ENCODE measurements at regions not wholly inside any gene's neighbourhood (a gene's known extent, or its start where the extent isn't known, plus 50 kb on each side); places are given as distances from the start of the nearest gene placed in this dataset.

DNA sequence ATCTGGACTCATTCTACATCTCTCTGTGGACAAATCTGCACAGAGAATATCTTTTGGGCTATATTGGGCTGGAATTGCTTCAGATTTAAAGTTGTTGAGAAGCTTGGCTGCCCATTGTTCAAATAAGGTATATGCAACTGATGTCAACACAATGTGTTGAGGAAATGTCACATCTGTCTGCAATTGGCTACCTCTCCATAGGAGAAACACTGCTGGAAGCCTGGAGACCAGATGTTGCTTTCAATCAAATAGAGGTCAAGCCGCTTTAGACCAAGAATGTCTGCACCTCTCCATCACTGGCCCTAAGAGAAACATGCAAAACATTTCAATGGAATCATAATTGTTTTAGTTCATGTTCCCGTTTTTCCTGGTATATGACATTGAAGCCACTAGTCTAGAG lies 720.2 kb downstream of the SLC4A3 start:
- no peak overlapping the region for H3K4me3 ChIP-seq
- intact Hi-C loops (cut with DNase I; ENCODE audit: low total_unique reads): no loop called here
- no peak for DNase-seq
- no peaks in the 10 kb centered on the region for H3K9me3 ChIP-seq
- H3K27ac ChIP-seq: no peak overlapping the region
- H3K27me3 ChIP-seq (replicated peaks in 1 of 7): no peaks in the 10 kb centered on the region
- TF ChIP-seq CTCF (IDR thresholded peaks at IDR 0.05 in 8 of 11, conservative IDR thresholded peaks at IDR 0.05 in 3 of 11) (no peak), POLR2AphosphoS5 (IDR thresholded peaks at IDR 0.05) (no peak), POLR2A (IDR thresholded peaks at IDR 0.05) (no peak)
- WGBS, 5 donors: 73 to 88% (median 76%) methylated on average over 2 of the region's 2 CpGs
- H3K4me1 ChIP-seq: no peaks in the 10 kb centered on the region
- no peaks in the 10 kb centered on the region for H3K36me3 ChIP-seq

DNA sequence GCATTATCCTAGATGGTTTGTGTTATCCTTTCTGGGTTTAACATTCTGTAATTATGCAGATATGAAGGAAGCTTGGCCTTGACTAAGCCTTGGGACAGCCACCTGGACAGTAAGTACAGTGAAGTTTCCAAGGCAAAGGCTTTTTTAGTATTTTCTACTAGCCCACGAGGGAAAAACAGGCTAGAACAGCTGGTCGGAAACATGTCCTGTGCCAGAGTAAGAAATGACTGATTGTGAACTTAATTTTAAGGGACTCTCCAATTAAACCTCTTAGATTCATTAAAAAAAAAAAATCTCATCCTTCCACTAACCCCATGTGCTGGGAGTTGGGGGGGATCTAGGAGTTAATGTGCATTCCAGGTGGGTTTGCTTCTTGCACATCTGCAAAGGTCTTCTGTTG lies 720.8 kb downstream of the SLC4A3 start:
- no peak for DNase-seq
- H3K9me3 ChIP-seq: no peaks in the 10 kb centered on the region
- TF ChIP-seq POLR2A (IDR thresholded peaks at IDR 0.05) (no peak), CTCF (IDR thresholded peaks at IDR 0.05 in 8 of 11, conservative IDR thresholded peaks at IDR 0.05 in 3 of 11) (no peak), POLR2AphosphoS5 (IDR thresholded peaks at IDR 0.05) (no peak)
- H3K4me1 ChIP-seq: no peaks in the 10 kb centered on the region
- no peaks in the 10 kb centered on the region for H3K27me3 ChIP-seq (replicated peaks in 1 of 7)
- intact Hi-C loops (cut with DNase I; ENCODE audit: low total_unique reads): no loop called here
- no peak overlapping the region for H3K4me3 ChIP-seq
- H3K27ac ChIP-seq: no peak overlapping the region
- no peaks in the 10 kb centered on the region for H3K36me3 ChIP-seq
- WGBS, 5 donors: 86 to 93% (median 90%) methylated on average over 2 of the region's 2 CpGs

GRCh38 chr2:220353897-220354296 lies 726.5 kb downstream of the SLC4A3 start:
- intact Hi-C loops (cut with DNase I; ENCODE audit: low total_unique reads): no loop called here
- DNase-seq: no peak
- Histone ChIP-seq H3K27ac (no peak overlapping the region), H3K4me1 (no peaks in the 10 kb centered on the region), H3K4me3 (no peak overlapping the region), H3K27me3 (replicated peaks in 1 of 7) (no peaks in the 10 kb centered on the region), H3K36me3 (no peaks in the 10 kb centered on the region), H3K9me3 (no peaks in the 10 kb centered on the region)
- TF ChIP-seq POLR2A (IDR thresholded peaks at IDR 0.05): no peak
- TF ChIP-seq POLR2AphosphoS5 (IDR thresholded peaks at IDR 0.05): no peak
- TF ChIP-seq CTCF (IDR thresholded peaks at IDR 0.05 in 8 of 11, conservative IDR thresholded peaks at IDR 0.05 in 3 of 11): no peak

DNA sequence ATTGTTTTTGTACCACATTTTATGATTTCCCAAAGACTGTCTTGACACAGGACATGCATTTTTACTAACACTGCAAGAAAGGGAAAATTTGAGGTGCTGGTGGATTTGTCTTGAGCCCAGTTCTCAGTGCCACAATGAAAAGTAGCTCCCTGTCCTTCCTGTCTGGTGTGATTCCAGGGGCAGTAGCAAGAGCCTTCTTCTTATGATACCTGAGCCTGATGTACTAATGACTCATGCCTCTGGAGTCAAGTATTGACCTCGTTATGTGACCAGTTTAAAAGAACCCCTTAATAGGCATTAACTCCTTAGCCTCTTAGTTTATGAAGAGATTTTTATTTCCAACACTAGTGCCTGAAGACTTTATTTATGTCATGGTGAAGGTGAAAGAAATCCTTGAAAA lies 728.6 kb downstream of the SLC4A3 start:
- peaks cover 0 to 10% (median 2%) of the 10 kb centered on the region in 8 donors for H3K9me3 ChIP-seq
- H3K4me1 ChIP-seq: no peaks in the 10 kb centered on the region
- intact Hi-C loops (cut with DNase I; ENCODE audit: low total_unique reads): no loop called here
- no peak for TF ChIP-seq POLR2A (IDR thresholded peaks at IDR 0.05)
- TF ChIP-seq CTCF (IDR thresholded peaks at IDR 0.05 in 8 of 11, conservative IDR thresholded peaks at IDR 0.05 in 3 of 11): no peak
- no peak for TF ChIP-seq POLR2AphosphoS5 (IDR thresholded peaks at IDR 0.05)
- no peaks in the 10 kb centered on the region for H3K36me3 ChIP-seq
- H3K4me3 ChIP-seq: no peak overlapping the region
- no peak for DNase-seq
- no peak overlapping the region for H3K27ac ChIP-seq
- WGBS, 5 donors: 48 to 62% (median 52%) methylated on average over 1 of the region's 1 CpG
- H3K27me3 ChIP-seq (replicated peaks in 1 of 7): no peaks in the 10 kb centered on the region
